ENCODE measurements at regions not wholly inside any gene's neighbourhood (a gene's known extent, or its start where the extent isn't known, plus 50 kb on each side); places are given as distances from the start of the nearest gene placed in this dataset.

- TF ChIP-seq, protein P1, sequence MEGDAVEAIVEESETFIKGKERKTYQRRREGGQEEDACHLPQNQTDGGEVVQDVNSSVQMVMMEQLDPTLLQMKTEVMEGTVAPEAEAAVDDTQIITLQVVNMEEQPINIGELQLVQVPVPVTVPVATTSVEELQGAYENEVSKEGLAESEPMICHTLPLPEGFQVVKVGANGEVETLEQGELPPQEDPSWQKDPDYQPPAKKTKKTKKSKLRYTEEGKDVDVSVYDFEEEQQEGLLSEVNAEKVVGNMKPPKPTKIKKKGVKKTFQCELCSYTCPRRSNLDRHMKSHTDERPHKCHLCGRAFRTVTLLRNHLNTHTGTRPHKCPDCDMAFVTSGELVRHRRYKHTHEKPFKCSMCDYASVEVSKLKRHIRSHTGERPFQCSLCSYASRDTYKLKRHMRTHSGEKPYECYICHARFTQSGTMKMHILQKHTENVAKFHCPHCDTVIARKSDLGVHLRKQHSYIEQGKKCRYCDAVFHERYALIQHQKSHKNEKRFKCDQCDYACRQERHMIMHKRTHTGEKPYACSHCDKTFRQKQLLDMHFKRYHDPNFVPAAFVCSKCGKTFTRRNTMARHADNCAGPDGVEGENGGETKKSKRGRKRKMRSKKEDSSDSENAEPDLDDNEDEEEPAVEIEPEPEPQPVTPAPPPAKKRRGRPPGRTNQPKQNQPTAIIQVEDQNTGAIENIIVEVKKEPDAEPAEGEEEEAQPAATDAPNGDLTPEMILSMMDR (IDR thresholded peaks at IDR 0.05) = no peak
- TF ChIP-seq EZH2 (IDR thresholded peaks at IDR 0.05) = no peak
Observed at GRCh38 chr7:125424721-125425120, 495.1 kb upstream of the POT1 start.
